Natural killer cell (primary cell): ENCODE measurements at regions not wholly inside any gene's neighbourhood (a gene's known extent, or its start where the extent isn't known, plus 50 kb on each side); places are given as distances from the start of the nearest gene placed in this dataset.

ENCODE experiments used
- ATAC-seq, 3 donors: fragments of 150-1000 bp in 2 of 3; fragments of 200-7000 bp in 1 of 3; cut with Tn5 transposase; 1 replicate in 1 of 3; 2 replicates in 2 of 3; pipeline ENCODE4 v1.10.0; 2021; ENCODE audit warnings: mild to moderate bottlenecking in 2 of 3, moderate library complexity in 2 of 3
- DNase-seq, 2 donors: peaks; one replicate each; pipeline versions ENCODE4 v3.0.0 to v3.0.0-alpha.2; 2013 to 2021; ENCODE audit warnings: mixed read lengths in 1 of 2
- H3K27ac ChIP-seq: one replicate; pipeline ENCODE4 v1.5.1; 2013; ENCODE audit warnings: mild to moderate bottlenecking, low read length
- H3K27me3 ChIP-seq: one replicate; pipeline ENCODE4 v1.6.1; 2013; ENCODE audit warnings: low read length; ENCODE audit not compliant: control insufficient read depth, insufficient read depth
- H3K36me3 ChIP-seq: one replicate; pipeline ENCODE4 v1.6.1; 2013; ENCODE audit warnings: low read length; ENCODE audit not compliant: control insufficient read depth, insufficient read depth
- H3K4me1 ChIP-seq: one replicate; pipeline ENCODE4 v1.6.1; 2013; ENCODE audit warnings: low read length; ENCODE audit not compliant: control insufficient read depth, insufficient read depth
- H3K4me3 ChIP-seq: one replicate; pipeline ENCODE4 v1.5.1; 2013; ENCODE audit warnings: low read length
- H3K9me3 ChIP-seq: one replicate; pipeline ENCODE4 v1.6.1; 2013; ENCODE audit warnings: low read length; ENCODE audit not compliant: control insufficient read depth, insufficient read depth
- H3K27ac Mint-ChIP-seq, 2 donors: one replicate each; pipeline ENCODE4 v1.8.0; 2022; ENCODE audit warnings: mild to moderate bottlenecking in 2 of 2, mixed read lengths in 2 of 2, moderate library complexity in 1 of 2
- H3K27me3 Mint-ChIP-seq, 2 donors: one replicate each; pipeline ENCODE4 v1.8.0; 2022; ENCODE audit warnings: low read depth in 2 of 2, mixed read lengths in 2 of 2
- H3K36me3 Mint-ChIP-seq: one replicate; pipeline ENCODE4 v1.8.0; 2022; ENCODE audit warnings: mixed read lengths
- H3K4me1 Mint-ChIP-seq, 2 donors: one replicate each; pipeline ENCODE4 v1.8.0; 2022; ENCODE audit warnings: mixed read lengths in 2 of 2
- H3K4me3 Mint-ChIP-seq: one replicate; pipeline ENCODE4 v1.8.0; 2022; ENCODE audit warnings: mild to moderate bottlenecking, moderate library complexity, mixed read lengths
- H3K9me3 Mint-ChIP-seq, 2 donors: one replicate each; pipeline ENCODE4 v1.8.0; 2022; ENCODE audit warnings: mixed read lengths in 2 of 2
- WGBS: methylation state at CpG from one replicate; pipeline ENCODE4 v1.1.7; 2013; ENCODE audit warnings: missing lambda C conversion rate; ENCODE audit not compliant: insufficient coverage; 5-methylcytosine and 5-hydroxymethylcytosine counted together
- intact Hi-C: fragments of 100-400 bp; cut with micrococcal nuclease; formaldehyde crosslinking; loops from one replicate; pipeline ENCODE4 v1.14.2; 2022
- TF ChIP-seq, protein P1 (sequence below): fragments of 200-600 bp; IDR thresholded peaks from one replicate; pipeline ENCODE4 v1.8.0; 2022; ENCODE audit warnings: antibody characterized with exemption

DNA sequence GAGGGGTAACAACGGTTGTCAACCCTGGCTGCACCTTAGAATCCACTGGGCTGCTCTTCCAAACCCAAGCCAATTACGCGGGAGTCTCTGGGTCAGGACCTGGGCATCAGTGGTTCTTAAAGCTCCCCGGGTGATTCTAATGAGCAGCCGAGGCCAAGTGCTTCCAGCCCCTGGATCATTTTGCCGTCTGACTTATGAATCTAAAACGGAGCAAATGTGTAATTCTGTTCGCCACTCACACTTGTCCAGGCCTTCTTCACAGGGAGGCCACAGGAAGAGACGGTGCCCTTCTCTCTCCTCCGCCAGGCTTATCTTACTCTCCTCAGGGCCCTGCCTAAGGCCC, 78.5 kb downstream of the MCFD2 start:
- H3K9me3 ChIP-seq: no peaks in the 10 kb centered on the region
- peaks cover 0 to 2% of the 10 kb centered on the region in 2 donors for H3K27me3 Mint-ChIP-seq
- H3K4me3 ChIP-seq: no peak overlapping the region
- no peak overlapping the region for H3K27ac ChIP-seq
- DNase-seq (no peak), ATAC-seq (no peak)
- H3K4me1 Mint-ChIP-seq: peaks cover 5% of the 10 kb centered on the region in 2 donors
- 93% methylated on average over 10 of the region's 10 CpGs for WGBS
- no peak overlapping the region for H3K27ac Mint-ChIP-seq
- H3K36me3 ChIP-seq: no peaks in the 10 kb centered on the region
- TF ChIP-seq, protein P1, sequence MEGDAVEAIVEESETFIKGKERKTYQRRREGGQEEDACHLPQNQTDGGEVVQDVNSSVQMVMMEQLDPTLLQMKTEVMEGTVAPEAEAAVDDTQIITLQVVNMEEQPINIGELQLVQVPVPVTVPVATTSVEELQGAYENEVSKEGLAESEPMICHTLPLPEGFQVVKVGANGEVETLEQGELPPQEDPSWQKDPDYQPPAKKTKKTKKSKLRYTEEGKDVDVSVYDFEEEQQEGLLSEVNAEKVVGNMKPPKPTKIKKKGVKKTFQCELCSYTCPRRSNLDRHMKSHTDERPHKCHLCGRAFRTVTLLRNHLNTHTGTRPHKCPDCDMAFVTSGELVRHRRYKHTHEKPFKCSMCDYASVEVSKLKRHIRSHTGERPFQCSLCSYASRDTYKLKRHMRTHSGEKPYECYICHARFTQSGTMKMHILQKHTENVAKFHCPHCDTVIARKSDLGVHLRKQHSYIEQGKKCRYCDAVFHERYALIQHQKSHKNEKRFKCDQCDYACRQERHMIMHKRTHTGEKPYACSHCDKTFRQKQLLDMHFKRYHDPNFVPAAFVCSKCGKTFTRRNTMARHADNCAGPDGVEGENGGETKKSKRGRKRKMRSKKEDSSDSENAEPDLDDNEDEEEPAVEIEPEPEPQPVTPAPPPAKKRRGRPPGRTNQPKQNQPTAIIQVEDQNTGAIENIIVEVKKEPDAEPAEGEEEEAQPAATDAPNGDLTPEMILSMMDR: no peak
- H3K4me1 ChIP-seq: no peaks in the 10 kb centered on the region
- H3K4me3 Mint-ChIP-seq: no peak overlapping the region
- no peaks in the 10 kb centered on the region for H3K36me3 Mint-ChIP-seq
- no peaks in the 10 kb centered on the region for H3K27me3 ChIP-seq
- intact Hi-C loops: no loop called here
- no peaks in the 10 kb centered on the region for H3K9me3 Mint-ChIP-seq

DNA sequence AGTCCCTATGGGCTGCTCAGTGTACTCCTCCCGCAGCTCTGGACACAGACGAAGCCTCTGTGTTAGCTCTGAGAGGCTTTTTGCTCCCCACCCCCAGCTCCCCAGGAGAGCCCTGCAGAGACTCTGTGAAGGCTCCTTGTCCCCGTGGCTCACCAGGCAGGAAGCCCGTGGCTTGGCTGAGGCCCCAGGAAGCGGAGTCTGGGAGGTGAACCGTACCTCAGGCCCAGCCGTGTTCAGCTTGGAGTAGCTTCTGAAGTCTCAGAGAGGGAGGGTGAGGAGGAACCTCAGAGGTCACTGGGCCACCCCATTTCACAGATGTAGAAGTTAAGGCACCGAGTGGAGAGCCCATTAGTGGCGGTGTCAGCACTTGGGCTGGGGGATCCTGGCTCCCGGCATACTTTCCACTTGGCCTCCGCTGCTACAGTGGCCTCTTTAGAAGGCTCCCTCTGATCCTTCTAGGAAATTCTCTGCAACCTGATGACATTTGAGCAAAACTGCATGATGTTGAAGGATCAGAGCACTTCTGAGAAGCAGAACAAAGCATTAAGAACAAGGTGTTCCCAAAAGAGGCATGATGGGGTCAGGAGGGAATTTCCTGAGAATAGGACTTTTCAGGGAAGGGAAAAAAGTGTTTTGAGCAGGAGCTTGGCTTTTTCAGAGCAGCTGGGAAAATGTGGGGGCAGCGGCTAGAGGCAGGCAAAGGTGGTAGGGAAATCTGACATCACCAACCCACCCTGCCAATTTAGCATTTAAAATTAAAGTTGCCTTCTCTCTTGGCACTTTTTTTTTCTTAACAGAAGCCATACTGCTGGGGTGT, 79.1 kb downstream of the MCFD2 start:
- H3K36me3 ChIP-seq: no peaks in the 10 kb centered on the region
- H3K27me3 Mint-ChIP-seq: peaks cover 0 to 2% of the 10 kb centered on the region in 2 donors
- no peaks in the 10 kb centered on the region for H3K9me3 ChIP-seq
- DNase-seq: no peak
- ATAC-seq: no peak
- H3K4me1 ChIP-seq: no peaks in the 10 kb centered on the region
- intact Hi-C loops: no loop called here
- no peak overlapping the region for H3K4me3 Mint-ChIP-seq
- H3K27me3 ChIP-seq: no peaks in the 10 kb centered on the region
- H3K4me1 Mint-ChIP-seq: peaks cover 1% of the 10 kb centered on the region in 2 donors
- H3K9me3 Mint-ChIP-seq: no peaks in the 10 kb centered on the region
- WGBS: 36% methylated on average over 12 of the region's 12 CpGs
- no peak overlapping the region for H3K27ac Mint-ChIP-seq
- TF ChIP-seq, protein P1: no peak
- no peaks in the 10 kb centered on the region for H3K36me3 Mint-ChIP-seq
- no peak overlapping the region for H3K4me3 ChIP-seq
- H3K27ac ChIP-seq: no peak overlapping the region

DNA sequence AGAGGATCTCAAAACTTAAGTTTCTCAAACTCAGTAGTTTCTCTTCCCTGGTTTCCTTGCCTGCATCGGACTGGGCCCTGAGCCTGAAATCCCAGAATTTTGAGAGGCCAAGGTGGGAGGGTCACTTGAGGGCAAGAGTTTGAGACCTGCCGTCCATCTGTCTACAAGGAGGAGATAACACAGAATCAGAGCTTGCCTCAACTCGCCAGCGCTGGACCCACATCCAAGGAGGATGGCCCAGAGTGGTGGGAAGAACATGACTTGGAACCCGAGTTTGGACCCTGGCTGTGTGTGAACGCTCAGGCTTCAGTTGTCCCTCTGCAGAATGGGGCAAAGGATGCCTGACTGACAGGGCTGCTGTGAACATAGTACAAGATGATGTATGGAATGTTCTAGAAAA, 80.1 kb downstream of the MCFD2 start:
- H3K27me3 ChIP-seq: no peaks in the 10 kb centered on the region
- ATAC-seq (no peak), DNase-seq (no peak)
- H3K4me1 Mint-ChIP-seq: no peaks in the 10 kb centered on the region
- H3K4me1 ChIP-seq: no peaks in the 10 kb centered on the region
- no peak overlapping the region for H3K27ac Mint-ChIP-seq
- H3K9me3 ChIP-seq: no peaks in the 10 kb centered on the region
- peaks cover 0 to 2% of the 10 kb centered on the region in 2 donors for H3K27me3 Mint-ChIP-seq
- no peak overlapping the region for H3K27ac ChIP-seq
- intact Hi-C loops: no loop called here
- no peaks in the 10 kb centered on the region for H3K36me3 Mint-ChIP-seq
- no peaks in the 10 kb centered on the region for H3K36me3 ChIP-seq
- H3K4me3 ChIP-seq: no peak overlapping the region
- 92% methylated on average over 6 of the region's 6 CpGs for WGBS
- H3K9me3 Mint-ChIP-seq: no peaks in the 10 kb centered on the region
- TF ChIP-seq, protein P1: no peak
- no peak overlapping the region for H3K4me3 Mint-ChIP-seq

DNA sequence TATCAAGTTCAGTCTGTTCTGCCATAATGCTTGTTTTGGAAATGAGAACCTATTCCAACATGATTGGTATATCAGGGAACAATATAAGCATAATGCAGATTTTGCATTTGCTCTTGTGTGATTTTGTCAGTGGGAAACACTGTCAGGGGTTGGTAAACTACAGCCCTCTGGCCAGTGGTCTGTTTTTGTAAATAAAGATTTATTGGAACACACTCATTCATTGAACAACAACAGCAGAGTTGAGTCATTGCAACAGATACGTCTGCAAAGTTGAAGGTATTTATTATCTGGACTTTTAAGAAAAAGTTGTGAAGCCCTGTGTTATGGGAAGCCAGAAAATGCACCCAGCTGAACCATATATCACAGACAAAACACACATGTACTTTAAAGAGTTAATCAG, 83.1 kb downstream of the MCFD2 start:
- H3K27ac ChIP-seq: no peak overlapping the region
- no CpG with 5 or more reads among the region's 1 CpG for WGBS
- no peaks in the 10 kb centered on the region for H3K36me3 Mint-ChIP-seq
- H3K9me3 ChIP-seq: no peaks in the 10 kb centered on the region
- H3K27ac Mint-ChIP-seq: no peak overlapping the region
- H3K4me1 ChIP-seq: no peaks in the 10 kb centered on the region
- peaks cover 0 to 6% of the 10 kb centered on the region in 2 donors for H3K27me3 Mint-ChIP-seq
- no peak overlapping the region for H3K4me3 ChIP-seq
- intact Hi-C loops: no loop called here
- H3K27me3 ChIP-seq: no peaks in the 10 kb centered on the region
- TF ChIP-seq, protein P1: no peak
- H3K36me3 ChIP-seq: no peaks in the 10 kb centered on the region
- no peak overlapping the region for H3K4me3 Mint-ChIP-seq
- no peak for DNase-seq
- no peaks in the 10 kb centered on the region for H3K4me1 Mint-ChIP-seq
- no peak for ATAC-seq
- H3K9me3 Mint-ChIP-seq: no peaks in the 10 kb centered on the region
